C4-2B (cell line): ENCODE measurements at regions not wholly inside any gene's neighbourhood (a gene's known extent, or its start where the extent isn't known, plus 50 kb on each side); places are given as distances from the start of the nearest gene placed in this dataset.

Source experiments
- CTCF ChIP-seq: fragments of 450-650 bp; conservative IDR thresholded peaks from 2 replicates; pipeline ENCODE4 v1.5.1; 2017; ENCODE audit warnings: mild to moderate bottlenecking
- ZFX ChIP-seq: fragments of 450-650 bp; IDR thresholded peaks from 2 replicates; pipeline ENCODE4 v1.6.1; 2017

DNA sequence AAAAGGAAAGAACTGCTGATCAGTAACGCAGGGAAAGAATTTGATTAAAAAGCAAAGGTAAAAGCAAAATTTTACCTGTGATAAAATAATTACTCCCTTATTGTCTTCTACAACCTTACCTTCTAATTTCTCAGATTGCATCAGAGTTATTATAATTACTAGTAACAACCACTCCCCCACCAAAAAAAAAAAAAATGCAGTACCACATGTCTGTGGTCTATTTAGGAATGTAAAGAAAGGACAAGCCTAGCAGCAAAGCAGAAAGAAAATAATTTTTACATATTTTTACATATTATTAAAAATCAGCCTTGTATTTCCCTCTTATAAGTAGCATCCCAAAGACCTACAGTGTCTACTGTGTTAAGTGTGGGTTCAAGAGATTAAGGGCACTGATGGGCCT, 430.4 kb downstream of the TFEC start:
- no peak for TF ChIP-seq CTCF
- no peak for TF ChIP-seq ZFX
